Activated T-cell treated with anti-CD3 and anti-CD28 coated beads, Interleukin-2, amount 50 U/mL, for 24 hours (primary cell): ENCODE measurements at regions not wholly inside any gene's neighbourhood (a gene's known extent, or its start where the extent isn't known, plus 50 kb on each side); places are given as distances from the start of the nearest gene placed in this dataset.

Experiments used
- DNase-seq: peaks from one replicate; pipeline ENCODE4 v3.0.0-alpha.2; 2020
- H3K27ac Mint-ChIP-seq: 2 replicates; pipeline ENCODE4 v1.8.0; 2020; ENCODE audit warnings: mild to moderate bottlenecking, mixed read lengths
- H3K27me3 Mint-ChIP-seq: 2 replicates; pipeline ENCODE4 v1.8.0; 2020; ENCODE audit warnings: mixed read lengths
- H3K36me3 Mint-ChIP-seq: 2 replicates; pipeline ENCODE4 v1.8.0; 2020; ENCODE audit warnings: low read depth, mixed read lengths
- H3K4me1 Mint-ChIP-seq: 2 replicates; pipeline ENCODE4 v1.8.0; 2020; ENCODE audit warnings: low read depth, mixed read lengths
- H3K4me3 Mint-ChIP-seq: 2 replicates; pipeline ENCODE4 v1.8.0; 2020; ENCODE audit warnings: mild to moderate bottlenecking, moderate library complexity, mixed read lengths
- H3K9me3 Mint-ChIP-seq: 2 replicates; pipeline ENCODE4 v1.8.0; 2020; ENCODE audit warnings: mixed read lengths

DNA sequence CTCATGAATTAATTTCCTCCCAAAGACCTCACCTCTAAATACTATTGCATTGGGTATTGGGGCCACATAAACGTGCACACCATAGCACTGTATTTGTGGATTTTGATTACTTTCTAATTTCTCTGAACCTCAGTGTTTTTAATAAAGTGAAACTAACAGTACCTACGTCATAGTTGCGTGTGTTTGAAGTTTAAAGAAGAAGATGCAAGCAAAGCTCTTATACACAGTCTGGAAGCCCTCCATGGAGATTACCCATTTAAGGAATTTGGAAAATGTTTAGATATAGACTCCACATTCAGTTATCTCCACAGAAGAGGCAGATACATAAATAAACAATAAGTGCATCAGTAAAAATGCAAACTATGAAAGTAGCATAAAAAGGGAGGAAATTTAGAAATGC, 581.1 kb upstream of the GBE1 start:
- no peaks in the 10 kb centered on the region for H3K36me3 Mint-ChIP-seq
- DNase-seq: no peak
- H3K9me3 Mint-ChIP-seq: peaks cover 5% of the 10 kb centered on the region
- H3K27ac Mint-ChIP-seq: no peak overlapping the region
- no peak overlapping the region for H3K4me3 Mint-ChIP-seq
- no peaks in the 10 kb centered on the region for H3K27me3 Mint-ChIP-seq
- H3K4me1 Mint-ChIP-seq: no peaks in the 10 kb centered on the region

DNA sequence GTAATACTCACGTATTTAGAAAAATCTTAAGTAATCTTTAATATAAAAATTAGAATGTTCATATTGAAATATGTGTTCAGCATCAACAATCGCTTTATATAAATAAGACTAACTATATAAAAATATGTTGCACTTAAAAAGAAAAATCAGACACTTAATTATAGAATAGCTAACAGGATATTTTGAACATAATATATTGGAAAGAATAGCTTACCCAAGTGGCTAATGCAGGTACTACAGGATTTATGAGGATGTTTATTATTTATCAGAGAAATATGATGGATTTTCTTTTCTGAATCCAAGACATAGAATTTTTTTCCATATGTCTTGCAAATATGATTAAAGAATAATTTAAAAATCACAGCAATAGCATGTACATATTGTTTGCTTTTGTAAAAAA, 567.9 kb upstream of the GBE1 start:
- no peak for DNase-seq
- no peaks in the 10 kb centered on the region for H3K27me3 Mint-ChIP-seq

DNA sequence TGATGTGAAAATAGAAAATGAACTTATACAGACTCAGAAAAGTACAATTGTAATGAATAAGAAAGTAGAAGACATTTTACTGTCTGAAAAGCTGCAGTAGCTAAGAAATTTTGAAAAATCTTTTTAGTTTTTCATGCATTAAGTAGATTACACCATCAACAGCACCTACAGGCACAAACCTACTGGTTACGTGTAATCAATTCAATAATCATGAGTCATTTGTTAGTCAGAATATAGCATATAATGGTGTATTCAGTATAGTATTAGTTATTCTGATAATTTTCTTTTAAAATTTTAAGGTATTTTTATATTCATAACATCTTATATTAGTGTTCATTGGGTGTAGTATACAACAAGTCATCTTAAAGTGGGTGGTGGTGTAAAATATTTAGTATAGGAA, 550.5 kb upstream of the GBE1 start:
- no peak overlapping the region for H3K4me3 Mint-ChIP-seq
- no peak overlapping the region for H3K27ac Mint-ChIP-seq
- H3K27me3 Mint-ChIP-seq: no peaks in the 10 kb centered on the region
- H3K4me1 Mint-ChIP-seq: no peaks in the 10 kb centered on the region
- DNase-seq: no peak
- no peaks in the 10 kb centered on the region for H3K36me3 Mint-ChIP-seq
- H3K9me3 Mint-ChIP-seq: peaks cover 4% of the 10 kb centered on the region

More for the DNA sequence above, 567.9 kb upstream of the GBE1 start:
- no peaks in the 10 kb centered on the region for H3K9me3 Mint-ChIP-seq
- H3K36me3 Mint-ChIP-seq: no peaks in the 10 kb centered on the region
- H3K4me3 Mint-ChIP-seq: no peak overlapping the region
- no peak overlapping the region for H3K27ac Mint-ChIP-seq
- H3K4me1 Mint-ChIP-seq: no peaks in the 10 kb centered on the region

DNA sequence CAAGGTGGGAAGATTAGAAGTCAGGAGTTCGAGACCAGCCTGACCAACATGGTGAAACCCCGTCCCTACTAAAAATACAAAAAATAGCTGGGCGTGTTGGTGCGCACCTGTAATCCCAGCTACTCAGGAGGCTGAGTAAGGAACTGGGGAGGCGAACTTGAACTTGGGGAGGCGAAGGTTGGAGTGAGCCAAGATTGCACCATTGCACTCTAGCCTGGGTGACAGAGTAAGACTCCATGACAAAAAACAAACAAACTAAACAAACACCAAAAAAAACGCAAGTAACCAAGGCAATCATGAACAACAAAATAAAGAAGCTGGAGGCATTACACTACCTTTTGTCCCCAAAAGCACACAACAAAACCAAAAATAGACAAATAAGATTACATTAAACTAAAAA, 547.3 kb upstream of the GBE1 start:
- H3K4me1 Mint-ChIP-seq: no peaks in the 10 kb centered on the region
- H3K27ac Mint-ChIP-seq: no peak overlapping the region
- no peaks in the 10 kb centered on the region for H3K36me3 Mint-ChIP-seq
- H3K4me3 Mint-ChIP-seq: no peak overlapping the region
- no peak for DNase-seq
- peaks cover 9% of the 10 kb centered on the region for H3K9me3 Mint-ChIP-seq
- no peaks in the 10 kb centered on the region for H3K27me3 Mint-ChIP-seq

DNA sequence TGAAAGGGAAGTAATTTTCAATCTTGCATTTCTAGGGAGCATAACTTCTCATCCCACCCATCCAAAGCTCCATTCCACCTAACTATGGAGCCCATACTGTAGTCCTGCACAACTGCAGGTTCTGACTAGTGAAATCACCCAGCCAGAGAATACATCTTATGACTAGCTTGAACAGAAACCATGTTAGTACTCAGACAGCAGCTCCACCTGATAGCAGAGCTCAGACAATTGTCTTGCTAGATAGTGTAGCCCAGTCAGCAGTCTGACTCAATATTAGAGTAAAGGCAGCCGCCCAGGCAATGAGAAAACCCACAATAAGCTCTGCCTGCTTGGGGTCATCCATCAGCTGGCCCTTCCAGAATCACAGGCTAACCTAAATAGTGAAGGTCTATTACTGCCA, 544.7 kb upstream of the GBE1 start:
- Mint-ChIP-seq H3K4me3 (no peak overlapping the region), H3K36me3 (no peaks in the 10 kb centered on the region), H3K4me1 (no peaks in the 10 kb centered on the region), H3K27me3 (no peaks in the 10 kb centered on the region), H3K9me3 (peaks cover 5% of the 10 kb centered on the region), H3K27ac (no peak overlapping the region)
- no peak for DNase-seq

DNA sequence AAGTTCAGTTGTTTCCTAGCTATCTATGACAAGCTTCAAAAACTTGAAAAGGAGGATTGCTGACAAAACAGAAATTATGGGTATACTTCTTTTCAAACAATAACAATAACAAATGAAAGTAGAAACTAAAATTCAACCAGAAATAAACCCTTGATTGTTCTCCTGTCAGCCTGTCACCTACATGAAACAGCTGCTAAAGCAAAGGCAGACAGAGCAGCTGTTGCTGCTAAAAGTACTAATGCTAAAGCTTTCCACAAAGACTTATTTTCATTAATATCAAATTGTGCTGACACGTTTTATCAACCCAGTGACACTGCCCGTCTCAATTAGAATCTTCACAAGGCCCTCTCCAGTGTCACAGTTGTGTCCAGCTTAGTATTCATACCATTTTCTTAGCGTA, 533.2 kb upstream of the GBE1 start:
- Mint-ChIP-seq H3K27ac (no peak overlapping the region), H3K9me3 (peaks cover 15% of the 10 kb centered on the region), H3K4me1 (no peaks in the 10 kb centered on the region), H3K27me3 (no peaks in the 10 kb centered on the region), H3K36me3 (no peaks in the 10 kb centered on the region), H3K4me3 (no peak overlapping the region)
- DNase-seq: no peak

DNA sequence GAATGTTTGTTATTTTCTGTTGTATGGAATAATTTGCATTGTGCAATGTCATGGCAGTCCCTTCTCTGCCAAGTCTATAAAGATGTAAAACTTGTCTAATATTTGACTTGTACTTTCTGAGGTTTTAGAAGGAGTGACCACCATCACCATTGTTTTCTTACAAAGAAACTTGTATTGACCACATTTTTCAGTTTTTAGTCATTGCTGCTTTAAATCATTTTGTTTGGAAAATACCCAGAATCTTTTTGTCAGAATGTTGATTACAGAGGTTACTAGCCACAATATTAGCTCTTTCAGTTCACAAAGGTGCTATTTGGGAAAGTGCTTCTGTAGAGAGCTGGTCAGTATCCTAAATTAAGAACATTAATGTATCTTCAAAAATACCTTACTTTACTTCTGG, 532.4 kb upstream of the GBE1 start:
- Mint-ChIP-seq H3K27ac (no peak overlapping the region), H3K4me3 (no peak overlapping the region), H3K27me3 (no peaks in the 10 kb centered on the region), H3K36me3 (no peaks in the 10 kb centered on the region), H3K4me1 (no peaks in the 10 kb centered on the region), H3K9me3 (peaks cover 18% of the 10 kb centered on the region)
- no peak for DNase-seq

DNA sequence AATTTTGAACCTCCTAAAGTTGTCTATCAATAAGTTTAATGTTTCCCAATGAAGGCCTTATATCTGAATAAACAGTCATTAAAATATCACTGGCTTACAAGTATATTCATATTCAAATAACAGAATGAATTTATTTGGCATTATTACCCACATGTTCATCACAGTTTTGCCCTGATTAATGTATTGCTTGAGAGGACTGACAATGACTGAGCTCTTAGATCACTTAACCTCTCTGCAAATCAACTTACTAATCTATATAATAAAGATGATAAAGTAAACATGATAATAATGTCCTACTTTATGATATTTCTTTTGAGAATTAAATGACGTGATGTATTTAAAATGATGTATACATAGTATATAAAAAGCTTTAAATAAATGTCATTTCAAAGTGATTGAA, 532.0 kb upstream of the GBE1 start:
- no peaks in the 10 kb centered on the region for H3K4me1 Mint-ChIP-seq
- no peak overlapping the region for H3K4me3 Mint-ChIP-seq
- no peak for DNase-seq
- H3K27ac Mint-ChIP-seq: no peak overlapping the region
- no peaks in the 10 kb centered on the region for H3K36me3 Mint-ChIP-seq
- H3K9me3 Mint-ChIP-seq: peaks cover 17% of the 10 kb centered on the region
- no peaks in the 10 kb centered on the region for H3K27me3 Mint-ChIP-seq

DNA sequence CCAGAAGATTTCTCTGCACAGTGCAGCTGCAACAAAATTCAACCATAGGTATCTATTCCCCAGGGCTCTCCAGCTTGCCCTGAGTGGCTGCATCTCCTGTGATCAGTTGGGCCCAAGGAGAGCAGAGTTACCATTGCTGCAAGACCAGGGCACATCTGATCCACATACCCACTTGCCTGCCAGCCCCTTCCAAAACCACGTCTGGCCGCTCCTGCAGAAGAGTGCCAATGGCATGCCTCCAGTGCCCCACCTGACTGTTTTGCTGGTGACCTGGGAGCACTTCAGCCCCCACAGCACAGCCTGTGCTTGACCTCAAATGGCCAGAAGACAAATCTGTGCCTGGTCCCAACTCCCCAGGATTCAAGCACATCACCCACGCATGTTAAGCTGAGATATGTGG, 526.1 kb upstream of the GBE1 start:
- no peak overlapping the region for H3K4me3 Mint-ChIP-seq

DNA sequence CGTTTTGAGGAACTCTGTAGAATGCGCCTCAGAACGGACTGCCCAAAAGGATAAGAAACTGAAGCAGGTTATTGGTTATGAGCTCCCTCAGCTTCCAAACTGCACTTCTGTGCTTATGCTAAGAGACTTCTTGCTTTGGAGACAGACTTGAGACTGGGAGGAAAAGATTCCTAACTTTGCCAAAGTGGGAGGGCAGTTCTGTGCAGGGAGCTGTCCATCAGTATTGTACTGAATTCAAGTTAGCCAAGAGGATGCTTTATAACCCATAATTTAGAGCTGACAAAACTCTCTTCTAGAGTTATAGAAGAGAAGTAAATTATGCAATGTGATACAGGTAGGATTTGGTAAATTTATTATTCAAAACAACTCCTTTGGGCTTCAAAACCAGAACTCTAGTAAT, 519.8 kb upstream of the GBE1 start:
- Mint-ChIP-seq H3K4me1 (no peaks in the 10 kb centered on the region), H3K27me3 (no peaks in the 10 kb centered on the region), H3K4me3 (no peak overlapping the region), H3K27ac (no peak overlapping the region), H3K36me3 (no peaks in the 10 kb centered on the region), H3K9me3 (peaks cover 2% of the 10 kb centered on the region)
- no peak for DNase-seq

More for the DNA sequence above, 526.1 kb upstream of the GBE1 start:
- Mint-ChIP-seq H3K36me3 (no peaks in the 10 kb centered on the region), H3K27me3 (no peaks in the 10 kb centered on the region), H3K4me1 (no peaks in the 10 kb centered on the region), H3K27ac (no peak overlapping the region), H3K9me3 (peaks cover 15% of the 10 kb centered on the region)
- no peak for DNase-seq

DNA sequence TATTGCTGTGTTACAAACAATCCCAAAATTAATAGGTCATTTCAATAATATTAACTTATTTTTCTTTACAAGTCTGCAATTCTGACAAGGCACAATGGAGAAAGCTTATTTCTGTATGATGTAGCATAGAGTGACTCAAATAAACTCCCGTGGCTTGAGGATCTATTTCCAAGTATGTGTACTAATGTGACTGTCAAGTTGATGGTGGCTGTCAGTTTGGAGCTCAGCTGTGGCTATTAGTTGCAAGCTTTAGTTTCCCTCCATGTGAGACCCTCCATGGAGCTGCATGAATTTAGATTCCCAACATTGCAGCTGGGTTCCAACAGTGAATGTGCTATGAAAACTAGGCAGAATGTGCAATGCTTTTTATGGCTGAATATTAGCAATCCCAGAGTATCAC, 515.5 kb upstream of the GBE1 start:
- no peak overlapping the region for H3K27ac Mint-ChIP-seq
- no peak overlapping the region for H3K4me3 Mint-ChIP-seq
- H3K4me1 Mint-ChIP-seq: no peaks in the 10 kb centered on the region
- H3K9me3 Mint-ChIP-seq: peaks cover 19% of the 10 kb centered on the region
- H3K36me3 Mint-ChIP-seq: no peaks in the 10 kb centered on the region
- H3K27me3 Mint-ChIP-seq: no peaks in the 10 kb centered on the region
- no peak for DNase-seq

DNA sequence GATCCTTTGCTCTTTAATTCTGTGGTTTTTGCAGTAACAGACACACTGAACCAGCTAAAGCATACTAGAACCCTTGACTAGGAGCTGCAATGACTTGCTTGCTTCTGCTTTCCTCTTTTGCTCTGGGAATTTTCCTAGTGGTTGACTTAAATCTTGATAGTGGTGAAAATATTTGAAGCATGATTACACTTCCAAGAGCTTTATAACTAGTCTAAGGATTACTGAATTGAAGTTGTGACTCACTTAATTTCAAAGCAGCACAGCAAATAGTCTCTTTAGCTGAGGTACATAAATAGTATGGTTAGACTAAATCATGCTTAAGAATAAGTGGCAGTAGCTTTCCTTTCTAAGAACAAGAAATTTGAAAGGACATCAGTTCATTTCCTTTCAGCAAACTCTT, 513.5 kb upstream of the GBE1 start:
- Mint-ChIP-seq H3K4me3 (no peak overlapping the region), H3K27me3 (no peaks in the 10 kb centered on the region), H3K36me3 (no peaks in the 10 kb centered on the region), H3K4me1 (no peaks in the 10 kb centered on the region), H3K9me3 (peaks cover 33% of the 10 kb centered on the region), H3K27ac (no peak overlapping the region)
- no peak for DNase-seq

DNA sequence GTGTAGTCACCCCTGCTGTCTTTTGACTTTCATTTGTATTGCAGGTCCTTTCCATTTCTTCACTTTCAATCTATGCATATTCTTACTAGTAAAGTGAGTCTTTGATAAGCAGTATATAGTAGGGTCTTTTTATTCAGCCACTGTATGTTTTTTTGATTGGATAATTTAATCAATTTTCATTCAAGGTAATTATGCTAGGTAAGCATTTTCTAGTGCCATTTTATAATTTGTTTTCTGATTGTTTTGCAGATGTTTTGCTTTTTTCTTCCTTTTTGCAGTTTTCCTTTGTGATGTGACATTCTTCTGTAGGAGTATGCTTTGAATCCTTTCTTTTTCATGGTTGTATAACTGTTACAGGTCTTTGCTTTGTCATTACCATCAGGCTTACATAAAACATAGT, 504.3 kb upstream of the GBE1 start:
- DNase-seq: no peak
- no peaks in the 10 kb centered on the region for H3K27me3 Mint-ChIP-seq
- H3K27ac Mint-ChIP-seq: no peak overlapping the region
- H3K36me3 Mint-ChIP-seq: no peaks in the 10 kb centered on the region
- peaks cover 17% of the 10 kb centered on the region for H3K9me3 Mint-ChIP-seq
- H3K4me1 Mint-ChIP-seq: no peaks in the 10 kb centered on the region
- H3K4me3 Mint-ChIP-seq: no peak overlapping the region

DNA sequence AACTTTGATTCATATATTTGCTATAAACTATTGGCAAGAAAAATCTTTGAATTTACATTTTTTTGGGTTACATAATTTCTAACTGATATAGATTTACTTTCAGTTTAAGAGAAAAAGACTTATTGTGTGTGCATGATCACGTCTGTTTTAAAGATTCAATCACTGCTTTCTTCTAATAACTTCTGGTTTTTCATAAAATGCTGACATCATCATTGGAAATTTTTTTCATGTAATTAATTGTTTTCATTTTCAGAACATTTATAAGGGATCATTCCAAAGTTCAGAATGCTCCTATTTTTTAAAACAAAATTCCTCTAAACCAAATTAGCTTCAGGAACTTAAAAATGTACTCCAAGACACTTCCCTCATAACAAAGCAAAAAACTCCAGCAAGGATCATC, 500.7 kb upstream of the GBE1 start:
- no peak for DNase-seq
- no peaks in the 10 kb centered on the region for H3K36me3 Mint-ChIP-seq
- no peaks in the 10 kb centered on the region for H3K4me1 Mint-ChIP-seq
- peaks cover 3% of the 10 kb centered on the region for H3K9me3 Mint-ChIP-seq
- no peak overlapping the region for H3K4me3 Mint-ChIP-seq
- H3K27ac Mint-ChIP-seq: no peak overlapping the region
- H3K27me3 Mint-ChIP-seq: no peaks in the 10 kb centered on the region

DNA sequence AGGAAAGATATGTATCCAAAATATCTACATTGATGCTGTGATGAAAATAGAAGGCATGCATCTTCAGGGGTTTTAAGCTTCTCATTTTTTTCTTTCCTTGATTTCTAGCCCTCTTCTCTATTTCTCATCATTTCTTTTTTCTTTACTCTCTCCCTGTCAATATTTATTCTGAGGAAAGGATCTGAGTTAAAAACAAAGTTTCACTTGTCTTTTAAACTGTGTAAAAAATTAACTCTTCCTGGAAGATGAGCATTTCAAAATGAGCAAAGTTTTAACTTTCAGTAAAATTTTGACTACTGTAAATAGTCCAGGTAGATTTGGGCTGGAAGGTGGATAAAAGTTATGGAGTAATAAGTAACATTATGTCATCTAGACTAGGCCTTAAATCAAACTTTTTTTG, 500.2 kb upstream of the GBE1 start:
- H3K36me3 Mint-ChIP-seq: no peaks in the 10 kb centered on the region
- no peak overlapping the region for H3K27ac Mint-ChIP-seq
- H3K27me3 Mint-ChIP-seq: no peaks in the 10 kb centered on the region
- H3K4me3 Mint-ChIP-seq: no peak overlapping the region
- no peak for DNase-seq
- H3K4me1 Mint-ChIP-seq: no peaks in the 10 kb centered on the region
- peaks cover 3% of the 10 kb centered on the region for H3K9me3 Mint-ChIP-seq

DNA sequence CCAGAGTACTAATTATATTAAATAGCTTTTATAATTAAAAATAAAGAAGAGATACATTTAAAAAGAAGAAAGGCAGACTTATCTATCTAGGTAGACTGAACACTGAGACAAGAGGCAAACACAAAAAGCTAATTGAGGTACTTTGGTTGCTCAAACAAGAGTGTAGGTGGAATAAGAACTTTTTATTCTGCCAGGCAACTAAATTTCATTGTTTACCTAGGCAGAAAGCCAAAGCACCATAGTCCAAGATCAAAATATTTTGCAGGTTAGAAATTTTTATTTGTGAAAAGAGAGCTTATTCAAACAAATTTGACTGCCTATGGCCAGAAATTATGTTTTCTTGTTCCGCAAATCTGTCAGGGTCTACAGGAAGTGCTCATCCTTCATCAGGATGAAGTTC, 499.6 kb upstream of the GBE1 start:
- Mint-ChIP-seq H3K36me3 (no peaks in the 10 kb centered on the region), H3K27me3 (no peaks in the 10 kb centered on the region), H3K4me3 (no peak overlapping the region), H3K4me1 (no peaks in the 10 kb centered on the region), H3K9me3 (peaks cover 3% of the 10 kb centered on the region), H3K27ac (no peak overlapping the region)
- no peak for DNase-seq
